ENCODE measurements at regions not wholly inside any gene's neighbourhood (a gene's known extent, or its start where the extent isn't known, plus 50 kb on each side); places are given as distances from the start of the nearest gene placed in this dataset.

DNA sequence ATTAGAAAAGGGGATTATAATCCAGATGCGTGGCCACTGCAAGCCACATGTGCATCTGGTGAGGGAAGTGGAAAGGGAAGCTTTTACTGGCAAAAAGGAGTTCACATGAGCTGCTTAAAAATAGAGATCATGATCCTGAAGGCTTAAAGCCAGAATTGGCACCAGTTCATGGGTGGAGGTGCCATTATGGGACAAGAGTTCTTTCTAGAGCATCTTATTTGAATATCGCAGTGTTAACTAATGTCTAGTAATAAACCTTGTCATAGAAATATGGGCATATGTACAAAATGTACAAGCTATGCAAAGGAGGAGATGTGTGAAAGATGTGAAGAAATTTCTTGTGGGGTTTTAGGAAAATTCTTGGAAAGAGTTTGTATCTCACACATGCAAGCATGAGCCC is 178.4 kb upstream of the CBLB start:
- Histone ChIP-seq H3K4me3 (replicated peaks in 1 of 3) (no peak overlapping the region), H3K27me3 (no peaks in the 10 kb centered on the region), H3K9me3 (no peaks in the 10 kb centered on the region), H3K36me3 (no peaks in the 10 kb centered on the region), H3K4me1 (no peaks in the 10 kb centered on the region), H3K27ac (no peak overlapping the region)
- intact Hi-C loops (cut with DNase I) = no loop called here
- 93 to 94% methylated on average over 2 of the region's 2 CpGs for WGBS, 2 donors
- TF ChIP-seq POLR2A (IDR thresholded peaks at IDR 0.05) = no peak
- TF ChIP-seq, protein P1, sequence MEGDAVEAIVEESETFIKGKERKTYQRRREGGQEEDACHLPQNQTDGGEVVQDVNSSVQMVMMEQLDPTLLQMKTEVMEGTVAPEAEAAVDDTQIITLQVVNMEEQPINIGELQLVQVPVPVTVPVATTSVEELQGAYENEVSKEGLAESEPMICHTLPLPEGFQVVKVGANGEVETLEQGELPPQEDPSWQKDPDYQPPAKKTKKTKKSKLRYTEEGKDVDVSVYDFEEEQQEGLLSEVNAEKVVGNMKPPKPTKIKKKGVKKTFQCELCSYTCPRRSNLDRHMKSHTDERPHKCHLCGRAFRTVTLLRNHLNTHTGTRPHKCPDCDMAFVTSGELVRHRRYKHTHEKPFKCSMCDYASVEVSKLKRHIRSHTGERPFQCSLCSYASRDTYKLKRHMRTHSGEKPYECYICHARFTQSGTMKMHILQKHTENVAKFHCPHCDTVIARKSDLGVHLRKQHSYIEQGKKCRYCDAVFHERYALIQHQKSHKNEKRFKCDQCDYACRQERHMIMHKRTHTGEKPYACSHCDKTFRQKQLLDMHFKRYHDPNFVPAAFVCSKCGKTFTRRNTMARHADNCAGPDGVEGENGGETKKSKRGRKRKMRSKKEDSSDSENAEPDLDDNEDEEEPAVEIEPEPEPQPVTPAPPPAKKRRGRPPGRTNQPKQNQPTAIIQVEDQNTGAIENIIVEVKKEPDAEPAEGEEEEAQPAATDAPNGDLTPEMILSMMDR (IDR thresholded peaks at IDR 0.05) = no peak
- DNase-seq = no peak

DNA sequence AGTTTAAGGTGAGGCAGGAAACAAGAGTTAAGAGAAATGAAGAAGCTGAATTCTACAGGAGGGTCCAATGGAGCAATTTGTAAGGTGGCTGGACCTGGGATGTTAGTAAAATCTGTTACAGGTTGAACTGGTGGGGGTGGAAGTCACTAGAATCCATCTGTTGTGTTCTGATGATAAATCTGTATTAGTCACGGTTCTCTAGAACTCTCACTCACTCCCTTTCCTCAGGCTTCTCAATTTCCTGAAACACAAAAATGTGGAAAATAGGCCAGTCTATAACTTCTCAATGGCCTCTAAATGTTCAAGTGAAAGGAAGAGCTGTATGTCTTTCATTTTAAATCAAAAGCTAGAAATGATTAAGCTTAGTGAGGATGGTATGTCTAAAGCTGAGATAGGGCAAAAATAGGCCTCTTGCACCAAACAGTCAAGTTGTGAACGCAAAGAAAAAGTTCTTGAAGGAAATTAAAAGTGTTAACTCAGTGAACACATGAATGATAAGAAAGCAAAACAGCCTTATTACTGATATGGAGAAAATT is 180.2 kb upstream of the CBLB start:
- WGBS, 2 donors = 92 to 93% methylated on average over 2 of the region's 2 CpGs
- H3K27ac ChIP-seq = no peak overlapping the region
- no peak overlapping the region for H3K4me3 ChIP-seq (replicated peaks in 1 of 3)
- no peaks in the 10 kb centered on the region for H3K9me3 ChIP-seq
- H3K36me3 ChIP-seq = no peaks in the 10 kb centered on the region
- H3K27me3 ChIP-seq = no peaks in the 10 kb centered on the region
- H3K4me1 ChIP-seq = no peaks in the 10 kb centered on the region
- intact Hi-C loops (cut with DNase I) = no loop called here
- no peak for DNase-seq
- no peak for TF ChIP-seq POLR2A (IDR thresholded peaks at IDR 0.05)
- TF ChIP-seq, protein P1 (IDR thresholded peaks at IDR 0.05) = no peak

GRCh38 chr3:106049821-106050220 is 181.0 kb upstream of the CBLB start:
- no peaks in the 10 kb centered on the region for H3K36me3 ChIP-seq

DNA sequence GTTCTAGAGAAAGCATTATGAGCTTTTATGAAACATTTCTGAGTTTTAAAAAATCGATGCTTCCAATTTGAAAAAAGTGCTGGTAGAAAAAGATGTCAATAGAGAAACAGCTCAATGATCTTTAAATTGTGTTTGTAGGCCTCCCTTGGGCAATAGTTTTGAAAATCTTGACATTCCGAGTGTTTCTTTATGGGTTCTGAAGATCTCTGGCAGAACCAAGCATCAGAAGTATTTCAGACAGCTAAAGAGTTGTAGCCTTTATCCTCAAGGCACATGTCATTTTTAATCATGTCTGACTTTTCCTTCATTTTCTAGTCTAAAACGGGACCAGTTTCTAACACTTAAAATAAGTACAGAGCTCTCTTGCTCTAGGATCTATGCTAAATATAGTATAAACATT is 188.1 kb upstream of the CBLB start:
- Histone ChIP-seq H3K4me3 (replicated peaks in 1 of 3) (no peak overlapping the region), H3K4me1 (no peaks in the 10 kb centered on the region), H3K27me3 (no peaks in the 10 kb centered on the region), H3K9me3 (no peaks in the 10 kb centered on the region), H3K27ac (no peak overlapping the region), H3K36me3 (no peaks in the 10 kb centered on the region)
- intact Hi-C loops (cut with DNase I) = no loop called here
- no peak for DNase-seq
- TF ChIP-seq, protein P1 (IDR thresholded peaks at IDR 0.05) = no peak
- no peak for TF ChIP-seq POLR2A (IDR thresholded peaks at IDR 0.05)
- WGBS, 2 donors = 58% methylated on average over 3 of the region's 3 CpGs

More at GRCh38 chr3:106049821-106050220, 181.0 kb upstream of the CBLB start:
- no peaks in the 10 kb centered on the region for H3K4me1 ChIP-seq
- H3K4me3 ChIP-seq (replicated peaks in 1 of 3) = no peak overlapping the region
- no peaks in the 10 kb centered on the region for H3K27me3 ChIP-seq
- TF ChIP-seq POLR2A (IDR thresholded peaks at IDR 0.05) = no peak
- TF ChIP-seq, protein P1 (IDR thresholded peaks at IDR 0.05) = no peak
- no peak overlapping the region for H3K27ac ChIP-seq
- intact Hi-C loops (cut with DNase I) = no loop called here
- no peaks in the 10 kb centered on the region for H3K9me3 ChIP-seq
- no peak for DNase-seq

GRCh38 chr3:106058475-106058874 is 189.7 kb upstream of the CBLB start:
- 82 to 87% methylated on average over 2 of the region's 2 CpGs for WGBS, 2 donors
- no peak for DNase-seq
- Histone ChIP-seq H3K27ac (no peak overlapping the region), H3K36me3 (no peaks in the 10 kb centered on the region), H3K27me3 (no peaks in the 10 kb centered on the region), H3K4me3 (replicated peaks in 1 of 3) (no peak overlapping the region), H3K9me3 (no peaks in the 10 kb centered on the region), H3K4me1 (no peaks in the 10 kb centered on the region)
- intact Hi-C loops (cut with DNase I) = no loop called here
- no peak for TF ChIP-seq POLR2A (IDR thresholded peaks at IDR 0.05)
- TF ChIP-seq, protein P1 (IDR thresholded peaks at IDR 0.05) = no peak
